ENCODE measurements at regions not wholly inside any gene's neighbourhood (a gene's known extent, or its start where the extent isn't known, plus 50 kb on each side); places are given as distances from the start of the nearest gene placed in this dataset.

- CTCF ChIA-PET: interaction anchor here (0.7 to 1.5 kb wide), 3 partner anchors 9 to 1020 kb away, joined by 3 read pairs; no protein-coding TSS in a partner anchor
- Mint-ChIP-seq H3K27ac (no peak overlapping the region), H3K4me1 (no peaks in the 10 kb centered on the region), H3K27me3 (no peaks in the 10 kb centered on the region), H3K9me3 (ENCODE audit: insufficient read depth) (no peaks in the 10 kb centered on the region), H3K4me3 (no peak overlapping the region)
- intact Hi-C loops (cut with micrococcal nuclease): no loop called here
- H3K4me1 ChIP-seq (ENCODE audit: control insufficient read depth in 2 of 2, insufficient read depth in 2 of 2, low read length in 2 of 2): no peaks in the 10 kb centered on the region
- no peaks in the 10 kb centered on the region for H3K79me2 ChIP-seq (ENCODE audit: control insufficient read depth, insufficient read depth, low read length)
- H3K27ac ChIP-seq (ENCODE audit: low read length in 2 of 2): no peak overlapping the region
- no peaks in the 10 kb centered on the region for H3K27me3 ChIP-seq (replicated peaks in 1 of 4; ENCODE audit: control extremely low read depth in 1 of 4, control insufficient read depth in 3 of 4, insufficient read depth in 4 of 4, low read length in 3 of 4)
- TF ChIP-seq EZH2 (IDR thresholded peaks at IDR 0.05; ENCODE audit: borderline replicate concordance, insufficient read depth, low read depth, low read length, poor library complexity, severe bottlenecking) (no peak), CTCF (IDR thresholded peaks at IDR 0.05) (no peak)
- WGBS (ENCODE audit: insufficient coverage): 84% methylated on average over 2 of the region's 3 CpGs
- H4K20me1 ChIP-seq (ENCODE audit: control insufficient read depth, insufficient read depth, low read length, poor library complexity, severe bottlenecking): no peaks in the 10 kb centered on the region
- no peak overlapping the region for H3K4me3 ChIP-seq (ENCODE audit: control extremely low read depth in 1 of 5, extremely low read depth in 1 of 5, insufficient read depth in 1 of 5, low read depth in 2 of 5, low read length in 4 of 5)
- ATAC-seq (ENCODE audit: low read depth) (no peak), DNase-seq (no peak)
- H2AFZ ChIP-seq (ENCODE audit: insufficient read depth, low read depth, low read length, poor library complexity, severe bottlenecking): no peak overlapping the region
- no peaks in the 10 kb centered on the region for H3K9me3 ChIP-seq (ENCODE audit: control extremely low read depth in 1 of 3, control insufficient read depth in 2 of 3, insufficient read depth in 1 of 3, low read length in 2 of 3)
- H3K36me3 ChIP-seq (replicated peaks in 1 of 2; ENCODE audit: control extremely low read depth in 1 of 2, control insufficient read depth in 1 of 2, extremely low read depth in 1 of 2, insufficient read depth in 2 of 2, low read length in 1 of 2): no peaks in the 10 kb centered on the region
- H3K9ac ChIP-seq (ENCODE audit: low read length): no peak overlapping the region
- POLR2A ChIA-PET: no interaction called here
- H3K4me2 ChIP-seq (replicated peaks; ENCODE audit: low read depth, low read length, poor library complexity, severe bottlenecking): no peak overlapping the region
These were observed 339.5 kb upstream of the SLC39A10 start for GRCh38 chr2:195317550-195317949.

GRCh38 chr2:195316486-195316885 lies 340.5 kb upstream of the SLC39A10 start:
- intact Hi-C loops (cut with micrococcal nuclease): no loop called here
- POLR2A ChIA-PET: no interaction called here
- Histone ChIP-seq H3K27ac (ENCODE audit: low read length in 2 of 2) (no peak overlapping the region), H3K4me1 (ENCODE audit: control insufficient read depth in 2 of 2, insufficient read depth in 2 of 2, low read length in 2 of 2) (no peaks in the 10 kb centered on the region), H3K9me3 (ENCODE audit: control extremely low read depth in 1 of 3, control insufficient read depth in 2 of 3, insufficient read depth in 1 of 3, low read length in 2 of 3) (no peaks in the 10 kb centered on the region), H4K20me1 (ENCODE audit: control insufficient read depth, insufficient read depth, low read length, poor library complexity, severe bottlenecking) (no peaks in the 10 kb centered on the region), H3K9ac (ENCODE audit: low read length) (no peak overlapping the region), H3K79me2 (ENCODE audit: control insufficient read depth, insufficient read depth, low read length) (no peaks in the 10 kb centered on the region), H3K4me3 (ENCODE audit: control extremely low read depth in 1 of 5, extremely low read depth in 1 of 5, insufficient read depth in 1 of 5, low read depth in 2 of 5, low read length in 4 of 5) (no peak overlapping the region), H3K36me3 (replicated peaks in 1 of 2; ENCODE audit: control extremely low read depth in 1 of 2, control insufficient read depth in 1 of 2, extremely low read depth in 1 of 2, insufficient read depth in 2 of 2, low read length in 1 of 2) (no peaks in the 10 kb centered on the region), H3K4me2 (replicated peaks; ENCODE audit: low read depth, low read length, poor library complexity, severe bottlenecking) (no peak overlapping the region), H3K27me3 (replicated peaks in 1 of 4; ENCODE audit: control extremely low read depth in 1 of 4, control insufficient read depth in 3 of 4, insufficient read depth in 4 of 4, low read length in 3 of 4) (no peaks in the 10 kb centered on the region), H2AFZ (ENCODE audit: insufficient read depth, low read depth, low read length, poor library complexity, severe bottlenecking) (no peak overlapping the region)
- no peak for TF ChIP-seq CTCF (IDR thresholded peaks at IDR 0.05)
- ATAC-seq (ENCODE audit: low read depth) (no peak), DNase-seq (no peak)
- CTCF ChIA-PET: interaction anchor here (0.6 to 1.3 kb wide), 2 partner anchors 10 to 243 kb away, joined by 3 read pairs; no protein-coding TSS in a partner anchor
- Mint-ChIP-seq H3K4me3 (no peak overlapping the region), H3K4me1 (no peaks in the 10 kb centered on the region), H3K9me3 (ENCODE audit: insufficient read depth) (no peaks in the 10 kb centered on the region), H3K27ac (no peak overlapping the region), H3K27me3 (no peaks in the 10 kb centered on the region)

All from B cell (primary cell).